ENCODE measurements at regions not wholly inside any gene's neighbourhood (a gene's known extent, or its start where the extent isn't known, plus 50 kb on each side); places are given as distances from the start of the nearest gene placed in this dataset.

- no peak for DNase-seq (ENCODE audit: low spot score)
These were observed 231.3 kb upstream of the B3GAT1 start for GRCh38 chr11:134643115-134644012.

DNA sequence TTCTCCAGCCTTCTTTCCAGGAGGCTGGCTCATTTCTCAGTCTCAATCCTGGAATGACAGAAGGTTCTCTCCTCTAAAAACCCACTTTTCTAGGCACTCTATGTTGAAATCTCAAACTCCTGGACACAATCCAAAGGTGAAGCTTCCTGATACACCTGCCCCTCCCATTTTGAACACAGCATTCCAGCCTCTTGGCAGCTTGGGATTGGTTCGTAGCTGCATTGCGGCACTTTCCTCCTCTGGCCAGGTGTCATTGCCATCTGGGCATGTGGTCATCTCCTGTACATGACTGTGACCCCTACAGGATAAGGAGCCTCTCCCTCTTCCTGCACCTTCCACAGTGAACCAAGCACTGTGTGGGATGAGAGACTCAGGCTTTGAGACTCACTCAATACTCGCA lies 230.2 kb upstream of the B3GAT1 start:
- no peak for DNase-seq (ENCODE audit: low spot score)

DNA sequence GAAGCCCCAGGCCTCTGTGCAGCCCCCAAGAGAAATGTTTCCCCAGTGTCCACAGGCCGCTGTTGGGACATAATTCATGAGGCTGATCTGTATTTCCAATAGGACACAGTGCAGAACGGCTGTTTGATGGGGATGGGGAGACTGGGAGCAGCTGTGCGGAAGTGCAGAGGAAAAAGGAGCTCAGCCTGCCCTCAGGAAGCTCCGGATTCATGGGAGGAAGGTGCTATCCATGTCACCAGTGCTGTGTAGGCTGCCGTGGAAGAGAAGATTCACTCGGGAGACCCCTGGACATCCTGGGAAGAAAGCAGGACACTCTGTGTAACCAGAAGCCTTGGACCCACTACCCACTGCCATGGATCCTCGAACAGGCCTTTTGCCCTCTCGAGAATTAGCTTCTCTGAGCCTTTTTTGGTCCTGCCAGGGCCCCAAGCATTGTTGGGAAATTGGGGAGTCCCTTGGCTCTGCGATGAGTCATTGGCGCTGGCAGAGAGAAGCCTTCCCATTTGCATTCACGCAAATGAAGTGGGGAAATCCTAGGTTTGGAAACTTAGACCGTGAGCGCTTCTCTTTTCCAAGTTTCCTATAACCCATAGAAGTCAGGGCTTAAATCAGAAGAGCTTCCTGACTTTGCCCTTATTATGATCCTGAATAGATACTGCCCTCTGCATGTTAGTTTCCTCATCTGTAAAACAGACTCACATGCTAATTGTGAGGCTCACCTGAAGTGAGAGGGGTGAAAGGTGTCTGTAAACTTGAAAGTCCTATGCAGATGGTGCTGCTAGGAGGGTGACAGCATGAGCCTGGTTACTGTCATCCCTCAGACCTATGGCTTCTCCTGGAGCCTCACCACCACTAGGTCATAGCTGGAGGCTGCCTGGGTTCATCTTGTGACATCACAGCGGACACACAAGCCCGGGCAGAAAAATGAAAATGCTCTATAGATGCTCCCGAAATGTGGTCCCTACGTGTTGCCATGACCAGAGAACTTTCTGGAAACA lies 229.2 kb upstream of the B3GAT1 start:
- no peak for DNase-seq (ENCODE audit: low spot score)

DNA sequence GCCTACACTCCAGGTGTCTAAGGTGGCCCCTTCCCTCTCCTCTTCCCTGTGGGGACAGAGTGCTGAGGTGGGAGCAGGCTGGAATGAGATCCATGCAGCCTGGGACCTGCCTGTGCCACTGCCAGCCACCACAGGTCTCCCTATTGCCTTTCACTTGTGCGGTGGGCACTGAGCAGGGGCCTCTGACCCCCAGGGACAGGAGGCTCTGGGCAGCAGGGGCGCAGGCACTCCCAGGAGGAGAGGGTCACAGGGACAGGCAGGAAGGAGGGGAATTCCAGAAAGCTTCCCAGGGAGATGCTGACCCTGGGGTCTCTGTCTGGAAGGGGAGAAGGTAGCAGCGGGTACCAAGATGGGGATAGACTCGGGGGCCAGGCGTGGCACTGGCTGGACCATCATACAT lies 228.5 kb upstream of the B3GAT1 start:
- no peak for DNase-seq (ENCODE audit: low spot score)

DNA sequence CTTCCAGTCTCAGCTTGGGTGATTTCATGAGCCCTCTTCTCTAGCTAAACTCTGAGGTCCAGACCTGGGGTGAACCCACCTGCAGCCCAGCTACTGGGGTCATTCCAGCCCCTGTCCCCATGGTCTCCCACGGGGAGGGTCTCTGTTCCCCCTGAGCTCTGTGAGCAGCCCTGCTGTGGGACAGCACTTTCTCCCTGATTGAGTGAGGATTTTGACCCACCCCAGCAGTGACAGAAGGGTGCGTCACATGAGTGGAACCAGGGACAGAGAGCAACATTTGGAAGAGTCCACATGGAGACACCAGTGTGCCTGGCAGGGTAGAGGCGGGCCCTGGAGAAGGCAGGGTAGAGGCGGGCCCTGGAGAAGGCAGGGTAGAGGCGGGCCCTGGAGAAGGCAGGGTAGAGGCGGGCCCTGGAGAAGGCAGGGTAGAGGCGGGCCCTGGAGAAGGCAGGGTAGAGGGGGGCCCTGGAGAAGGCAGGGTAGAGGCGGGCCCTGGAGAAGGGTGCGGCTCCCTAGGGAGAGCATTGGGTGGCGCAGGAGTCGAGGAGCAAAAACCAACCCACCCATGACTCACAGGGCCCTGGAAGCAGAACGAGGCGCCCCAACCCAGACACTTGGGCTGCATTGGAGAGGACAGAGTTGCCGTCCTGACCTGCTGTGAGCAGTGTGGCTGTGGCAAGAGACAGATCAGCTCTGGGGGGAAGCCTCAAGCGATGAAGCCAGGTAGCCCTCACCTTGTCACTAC lies 227.7 kb upstream of the B3GAT1 start:
- DNase-seq (ENCODE audit: low spot score) = no peak

GRCh38 chr11:134638796-134639430 lies 226.9 kb upstream of the B3GAT1 start:
- no peak for DNase-seq (ENCODE audit: low spot score)

GRCh38 chr11:134637091-134638015 lies 225.3 kb upstream of the B3GAT1 start:
- DNase-seq (ENCODE audit: low spot score) = no peak

DNA sequence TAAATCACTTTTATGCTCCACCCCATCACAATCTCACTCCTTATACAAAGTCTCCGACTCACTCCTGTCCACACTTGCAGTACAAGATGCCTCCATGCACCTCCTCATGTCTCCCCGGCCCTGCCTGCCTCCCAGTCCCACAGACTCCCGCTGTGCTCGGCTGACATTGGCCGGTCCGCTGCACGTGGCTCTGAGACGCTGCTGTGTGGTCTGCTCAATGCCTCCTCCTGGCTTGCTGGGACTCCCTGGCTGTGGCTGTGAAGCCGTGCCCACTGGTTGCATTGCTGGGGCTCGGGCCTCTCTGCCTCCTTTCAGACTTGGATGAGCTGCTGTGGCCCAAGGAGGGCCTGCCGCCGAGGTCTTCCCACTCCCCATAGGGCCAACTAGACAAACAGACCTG lies 224.0 kb upstream of the B3GAT1 start:
- no peak for DNase-seq (ENCODE audit: low spot score)

DNA sequence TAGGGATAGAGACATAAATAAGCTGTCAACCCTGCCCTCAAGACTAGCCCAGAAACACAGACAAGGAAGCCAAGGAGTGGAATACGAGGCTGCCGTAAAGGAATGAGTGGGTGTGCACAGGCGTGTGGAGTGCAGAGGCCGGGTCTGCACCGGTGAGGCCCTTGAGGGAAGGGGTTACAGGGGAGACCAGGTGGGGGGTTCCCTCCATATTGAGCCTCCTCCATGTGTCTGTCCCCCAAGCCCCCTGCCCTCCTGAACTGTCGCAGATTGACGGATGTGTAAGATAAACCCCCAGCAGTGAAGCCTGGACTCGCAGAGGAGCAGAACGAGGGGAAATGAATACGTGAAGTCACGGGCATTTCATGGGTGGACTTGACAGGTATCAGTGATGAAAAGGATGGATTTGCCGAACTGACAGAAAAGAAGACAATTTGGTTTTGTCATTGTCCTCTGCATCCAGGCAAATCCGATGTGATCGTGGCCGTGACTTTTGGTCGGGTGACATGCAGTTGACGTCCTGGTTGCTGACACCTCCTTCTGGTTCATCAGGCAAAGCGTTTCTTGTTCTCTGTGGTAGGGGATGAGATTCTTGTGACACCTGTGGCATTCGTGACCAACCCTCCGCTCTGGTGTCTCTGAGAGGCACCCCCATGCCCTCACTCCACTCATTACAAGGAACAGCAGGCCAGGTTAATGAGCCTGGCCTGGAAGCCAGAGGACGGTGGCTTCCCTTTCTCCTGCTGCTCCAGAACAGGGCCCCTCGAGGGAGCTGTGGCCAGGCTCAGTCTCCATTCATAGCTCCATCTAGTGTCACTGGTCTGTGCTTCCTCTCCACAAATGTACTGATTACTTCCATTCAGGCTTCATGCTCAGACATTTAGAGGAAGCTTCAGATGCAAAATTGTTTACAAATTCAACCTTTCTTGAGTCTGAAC lies 223.1 kb upstream of the B3GAT1 start:
- no peak for DNase-seq (ENCODE audit: low spot score)

DNA sequence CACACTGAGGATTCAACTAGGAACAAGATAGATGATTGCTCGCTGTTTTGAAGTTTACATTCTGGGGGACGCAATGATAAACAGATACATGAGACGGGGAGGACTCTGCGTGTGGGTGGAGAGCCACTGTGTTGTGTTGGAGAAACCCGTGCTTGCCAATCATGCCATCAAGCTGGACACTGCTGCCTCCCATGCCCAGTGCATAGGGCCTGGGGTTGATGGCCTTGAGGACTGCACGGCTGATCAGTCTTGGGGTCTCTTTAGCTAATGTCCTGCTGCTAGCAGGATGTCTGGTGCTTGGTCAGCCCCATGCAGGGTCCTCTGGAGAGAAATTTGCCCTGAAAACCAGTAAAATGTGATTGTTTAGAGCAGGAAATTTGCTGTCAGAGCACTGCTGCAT lies 221.2 kb upstream of the B3GAT1 start:
- DNase-seq (ENCODE audit: low spot score) = no peak

DNA sequence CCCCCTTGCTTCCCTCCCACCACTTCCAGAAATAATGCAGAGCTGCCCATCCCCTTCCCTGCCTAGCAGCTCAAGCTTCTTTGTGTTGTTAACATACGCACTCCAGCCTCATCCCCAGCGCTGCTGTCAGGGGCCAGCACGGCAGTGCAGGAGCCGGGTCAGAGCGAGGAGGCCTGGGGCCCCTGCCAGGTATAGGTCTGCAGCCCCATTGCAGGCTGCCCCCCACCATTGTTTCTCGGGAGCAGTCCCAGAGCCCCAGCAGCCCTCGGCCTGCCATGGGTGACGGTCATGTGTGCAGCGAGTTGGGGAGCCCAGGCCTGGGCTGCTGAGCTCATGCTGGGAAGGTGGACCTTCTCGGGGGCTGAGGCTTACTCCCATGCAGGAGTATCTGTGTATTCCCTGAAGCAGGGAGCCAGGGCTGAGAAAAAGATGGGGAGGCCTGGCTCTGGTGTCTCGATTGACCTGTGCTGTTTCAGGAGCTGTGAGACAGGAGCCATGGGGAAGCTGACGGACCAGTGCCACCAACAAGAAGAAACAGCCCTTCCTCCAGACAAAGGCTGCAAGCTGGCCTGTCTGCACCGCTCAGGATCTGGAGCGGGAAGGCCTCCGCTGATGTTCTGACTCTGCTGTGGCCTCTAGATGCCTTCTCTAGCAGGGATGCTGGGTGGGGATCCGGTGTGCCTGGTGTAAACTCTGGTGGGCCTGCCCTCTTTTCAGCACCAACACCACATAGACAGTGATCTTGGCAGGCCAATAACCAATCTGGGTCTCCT lies 220.5 kb upstream of the B3GAT1 start:
- DNase-seq (ENCODE audit: low spot score) = no peak

DNA sequence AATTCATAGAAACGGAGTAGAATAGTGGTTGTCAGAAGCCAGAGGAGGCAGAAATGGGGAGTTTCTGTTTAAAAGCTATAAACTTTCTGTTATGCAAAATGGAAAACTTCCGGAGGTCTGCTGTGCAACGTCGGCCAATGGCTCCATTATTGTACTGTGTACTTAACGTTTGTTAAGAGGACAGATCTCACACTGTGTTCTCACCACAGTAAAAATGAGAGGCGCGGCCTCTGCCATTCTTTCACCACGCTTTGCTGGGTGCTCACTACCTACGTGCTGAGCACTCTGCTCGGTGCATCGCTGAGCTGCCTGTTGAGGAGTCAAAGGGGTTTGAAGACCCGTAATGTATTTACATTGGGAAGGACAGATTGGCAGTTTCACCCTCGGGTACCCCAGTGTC lies 218.8 kb upstream of the B3GAT1 start:
- DNase-seq (ENCODE audit: low spot score) = no peak

DNA sequence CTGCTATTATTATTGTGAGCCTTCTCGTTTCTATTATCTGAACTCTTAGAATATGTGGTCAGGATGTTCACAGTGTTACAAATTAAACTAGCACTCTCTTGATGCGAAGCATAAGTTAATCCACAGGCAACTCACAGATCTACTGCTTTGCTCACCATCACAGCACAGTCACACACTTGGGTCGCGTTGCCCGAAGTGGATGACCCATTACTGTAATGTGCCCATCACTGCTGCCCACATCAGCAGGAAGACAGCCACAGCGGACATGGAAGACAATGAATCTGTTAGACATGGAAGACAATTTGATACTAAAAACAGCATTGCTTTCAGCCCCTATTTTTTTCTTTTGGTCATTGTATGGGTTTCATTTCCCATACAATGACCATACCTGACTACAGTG lies 216.4 kb upstream of the B3GAT1 start:
- DNase-seq (ENCODE audit: low spot score) = no peak

- DNase-seq (ENCODE audit: low spot score) = no peak
These were observed 214.0 kb upstream of the B3GAT1 start for GRCh38 chr11:134626032-134626431.

- no peak for DNase-seq (ENCODE audit: low spot score)
These were observed 213.6 kb upstream of the B3GAT1 start for GRCh38 chr11:134625631-134626030.

GRCh38 chr11:134625151-134625550 lies 213.1 kb upstream of the B3GAT1 start:
- no peak for DNase-seq (ENCODE audit: low spot score)

- DNase-seq (ENCODE audit: low spot score) = no peak
These were observed 212.3 kb upstream of the B3GAT1 start for GRCh38 chr11:134624166-134624920.

DNA sequence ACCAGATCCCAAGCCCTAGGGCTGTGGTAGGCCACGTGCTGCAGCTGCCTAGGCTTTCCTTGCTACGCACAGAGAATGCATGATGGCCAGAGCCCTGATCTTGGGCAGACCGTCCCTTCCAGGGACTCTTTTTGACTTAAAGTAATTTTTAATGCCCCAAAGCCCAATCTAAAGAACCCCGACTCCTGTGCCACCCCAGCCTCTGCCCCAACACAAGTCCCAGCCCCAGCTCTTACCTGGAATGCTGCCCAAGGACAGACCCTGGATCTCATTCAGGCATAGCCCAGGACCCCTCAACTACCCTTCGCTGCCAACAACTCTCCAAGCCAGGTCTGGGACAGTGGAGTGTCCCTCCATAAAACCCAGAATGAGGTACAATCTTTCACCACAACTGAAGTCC lies 211.7 kb upstream of the B3GAT1 start:
- no peak for DNase-seq (ENCODE audit: low spot score)
